ENCODE measurements at regions not wholly inside any gene's neighbourhood (a gene's known extent, or its start where the extent isn't known, plus 50 kb on each side); places are given as distances from the start of the nearest gene placed in this dataset.

DNA sequence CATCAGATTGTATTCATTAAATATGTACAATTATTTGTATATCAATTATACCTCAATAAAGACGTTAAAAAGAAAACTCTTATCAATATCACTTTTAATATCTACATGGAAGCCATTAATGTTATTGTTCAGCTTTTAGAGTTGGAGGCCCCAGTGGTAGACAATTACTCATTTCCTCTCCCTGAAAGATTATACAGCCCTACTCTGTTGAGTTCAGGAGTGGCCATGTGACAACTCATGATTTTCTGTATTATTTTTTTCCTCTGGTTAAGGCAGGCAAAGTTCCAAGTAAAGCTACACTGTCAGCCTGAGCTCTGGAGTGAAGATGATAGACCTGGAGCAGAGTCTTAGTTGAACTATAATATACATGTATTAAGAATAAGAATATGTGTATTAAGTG is 247.9 kb upstream of the B3GALT2 start:
- Histone ChIP-seq H3K79me2 (ENCODE audit: insufficient read depth, low read length) (no peaks in the 10 kb centered on the region), H3K9me3 (ENCODE audit: control insufficient read depth in 1 of 2, insufficient read depth in 1 of 2, low read depth in 1 of 2, low read length in 2 of 2) (peaks cover 6 to 7% of the 10 kb centered on the region in 2 experiments; a peak in 2 of 4 replicates), H4K20me1 (ENCODE audit: insufficient read depth) (no peaks in the 10 kb centered on the region), H2AFZ (ENCODE audit: low read depth, low read length, poor library complexity, severe bottlenecking) (no peak overlapping the region), H3K27me3 (ENCODE audit: insufficient read depth, low read length) (no peaks in the 10 kb centered on the region), H3K27ac (ENCODE audit: low read depth, low read length) (no peak overlapping the region), H3K36me3 (ENCODE audit: control insufficient read depth in 1 of 2, insufficient read depth in 2 of 2, low read length in 2 of 2) (no peaks in the 10 kb centered on the region), H3K4me3 (replicated peaks in 1 of 2; ENCODE audit: low read depth in 1 of 2, low read length in 2 of 2) (no peak overlapping the region), H3K4me1 (ENCODE audit: control insufficient read depth in 1 of 2, insufficient read depth in 2 of 2, low read length in 2 of 2) (no peaks in the 10 kb centered on the region), H3K4me2 (ENCODE audit: low read length) (no peak overlapping the region), H3K9me2 (ENCODE audit: insufficient read depth) (no peaks in the 10 kb centered on the region), H3K9ac (ENCODE audit: low read length) (no peak overlapping the region)
- no peak for DNase-seq (ENCODE audit: low read depth, low spot score)
- ATAC-seq = no peak
- no peak for TF ChIP-seq CBX3 (IDR thresholded peaks at IDR 0.05; ENCODE audit: low read depth)
- no peak for TF ChIP-seq ELF1 (IDR thresholded peaks at IDR 0.05; ENCODE audit: borderline replicate concordance, low read depth)
- TF ChIP-seq, protein P1, sequence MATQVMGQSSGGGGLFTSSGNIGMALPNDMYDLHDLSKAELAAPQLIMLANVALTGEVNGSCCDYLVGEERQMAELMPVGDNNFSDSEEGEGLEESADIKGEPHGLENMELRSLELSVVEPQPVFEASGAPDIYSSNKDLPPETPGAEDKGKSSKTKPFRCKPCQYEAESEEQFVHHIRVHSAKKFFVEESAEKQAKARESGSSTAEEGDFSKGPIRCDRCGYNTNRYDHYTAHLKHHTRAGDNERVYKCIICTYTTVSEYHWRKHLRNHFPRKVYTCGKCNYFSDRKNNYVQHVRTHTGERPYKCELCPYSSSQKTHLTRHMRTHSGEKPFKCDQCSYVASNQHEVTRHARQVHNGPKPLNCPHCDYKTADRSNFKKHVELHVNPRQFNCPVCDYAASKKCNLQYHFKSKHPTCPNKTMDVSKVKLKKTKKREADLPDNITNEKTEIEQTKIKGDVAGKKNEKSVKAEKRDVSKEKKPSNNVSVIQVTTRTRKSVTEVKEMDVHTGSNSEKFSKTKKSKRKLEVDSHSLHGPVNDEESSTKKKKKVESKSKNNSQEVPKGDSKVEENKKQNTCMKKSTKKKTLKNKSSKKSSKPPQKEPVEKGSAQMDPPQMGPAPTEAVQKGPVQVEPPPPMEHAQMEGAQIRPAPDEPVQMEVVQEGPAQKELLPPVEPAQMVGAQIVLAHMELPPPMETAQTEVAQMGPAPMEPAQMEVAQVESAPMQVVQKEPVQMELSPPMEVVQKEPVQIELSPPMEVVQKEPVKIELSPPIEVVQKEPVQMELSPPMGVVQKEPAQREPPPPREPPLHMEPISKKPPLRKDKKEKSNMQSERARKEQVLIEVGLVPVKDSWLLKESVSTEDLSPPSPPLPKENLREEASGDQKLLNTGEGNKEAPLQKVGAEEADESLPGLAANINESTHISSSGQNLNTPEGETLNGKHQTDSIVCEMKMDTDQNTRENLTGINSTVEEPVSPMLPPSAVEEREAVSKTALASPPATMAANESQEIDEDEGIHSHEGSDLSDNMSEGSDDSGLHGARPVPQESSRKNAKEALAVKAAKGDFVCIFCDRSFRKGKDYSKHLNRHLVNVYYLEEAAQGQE (IDR thresholded peaks at IDR 0.05; ENCODE audit: low read depth) = no peak
- TF ChIP-seq, protein P2, sequence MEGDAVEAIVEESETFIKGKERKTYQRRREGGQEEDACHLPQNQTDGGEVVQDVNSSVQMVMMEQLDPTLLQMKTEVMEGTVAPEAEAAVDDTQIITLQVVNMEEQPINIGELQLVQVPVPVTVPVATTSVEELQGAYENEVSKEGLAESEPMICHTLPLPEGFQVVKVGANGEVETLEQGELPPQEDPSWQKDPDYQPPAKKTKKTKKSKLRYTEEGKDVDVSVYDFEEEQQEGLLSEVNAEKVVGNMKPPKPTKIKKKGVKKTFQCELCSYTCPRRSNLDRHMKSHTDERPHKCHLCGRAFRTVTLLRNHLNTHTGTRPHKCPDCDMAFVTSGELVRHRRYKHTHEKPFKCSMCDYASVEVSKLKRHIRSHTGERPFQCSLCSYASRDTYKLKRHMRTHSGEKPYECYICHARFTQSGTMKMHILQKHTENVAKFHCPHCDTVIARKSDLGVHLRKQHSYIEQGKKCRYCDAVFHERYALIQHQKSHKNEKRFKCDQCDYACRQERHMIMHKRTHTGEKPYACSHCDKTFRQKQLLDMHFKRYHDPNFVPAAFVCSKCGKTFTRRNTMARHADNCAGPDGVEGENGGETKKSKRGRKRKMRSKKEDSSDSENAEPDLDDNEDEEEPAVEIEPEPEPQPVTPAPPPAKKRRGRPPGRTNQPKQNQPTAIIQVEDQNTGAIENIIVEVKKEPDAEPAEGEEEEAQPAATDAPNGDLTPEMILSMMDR (IDR thresholded peaks at IDR 0.05 in 2 of 3, conservative IDR thresholded peaks at IDR 0.05 in 1 of 3; ENCODE audit: borderline replicate concordance in 1 of 3, insufficient read depth in 1 of 3, low read depth in 2 of 3, low read length in 2 of 3) = no peak
- TF ChIP-seq, protein P3, sequence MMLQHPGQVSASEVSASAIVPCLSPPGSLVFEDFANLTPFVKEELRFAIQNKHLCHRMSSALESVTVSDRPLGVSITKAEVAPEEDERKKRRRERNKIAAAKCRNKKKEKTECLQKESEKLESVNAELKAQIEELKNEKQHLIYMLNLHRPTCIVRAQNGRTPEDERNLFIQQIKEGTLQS (IDR thresholded peaks at IDR 0.05) = no peak
- TF ChIP-seq FOSL1 (IDR thresholded peaks at IDR 0.05; ENCODE audit: low read depth) = no peak
- no peak for TF ChIP-seq ZNF274 (IDR thresholded peaks at IDR 0.05; ENCODE audit: low read depth, low read length)
- TF ChIP-seq, protein P4, sequence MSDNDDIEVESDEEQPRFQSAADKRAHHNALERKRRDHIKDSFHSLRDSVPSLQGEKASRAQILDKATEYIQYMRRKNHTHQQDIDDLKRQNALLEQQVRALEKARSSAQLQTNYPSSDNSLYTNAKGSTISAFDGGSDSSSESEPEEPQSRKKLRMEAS (IDR thresholded peaks at IDR 0.05) = no peak
- TF ChIP-seq RAD21 (IDR thresholded peaks at IDR 0.05; ENCODE audit: low read depth) = no peak
- BruUV-seq (replicated peaks) = no TSS peak
- RAD21 ChIA-PET (ENCODE audit: low non-redundant PET in 1 of 2, low total read pairs in 2 of 2, uncharacterized antibody in 2 of 2, unreplicated experiment in 2 of 2) = no interaction called here
- intact Hi-C loops (cut with micrococcal nuclease) = no loop called here
- CTCF ChIA-PET = no interaction called here
- POLR2A ChIA-PET = no interaction called here

Measured in HCT116 (cell line).